ENCODE measurements at regions not wholly inside any gene's neighbourhood (a gene's known extent, or its start where the extent isn't known, plus 50 kb on each side); places are given as distances from the start of the nearest gene placed in this dataset.

- TF ChIP-seq CTCF (IDR thresholded peaks at IDR 0.05) (no peak), POLR2A (IDR thresholded peaks at IDR 0.05) (no peak)
- Histone ChIP-seq H3K9me3 (no peaks in the 10 kb centered on the region), H3K27ac (no peak overlapping the region), H3K27me3 (no peaks in the 10 kb centered on the region), H3K36me3 (no peaks in the 10 kb centered on the region), H3K4me1 (peaks cover 0 to 32% (median 18%) of the 10 kb centered on the region in 12 donors), H3K4me3 (no peak overlapping the region)
- ATAC-seq (no peak), DNase-seq (no peak)
- intact Hi-C loops (cut with DNase I) = loop anchor here in 2 of 10 donors (10.0 kb wide), 2 partner anchors 108 to 128 kb away; no protein-coding TSS in a partner anchor
- 63 to 82% (median 71%) methylated on average over 2 of the region's 2 CpGs for WGBS, 4 donors
Observed at GRCh38 chr5:74162524-74162923, 478.0 kb downstream of the ENC1 start.

GRCh38 chr5:74161170-74161569 is 479.4 kb downstream of the ENC1 start:
- DNase-seq = no peak
- no peaks in the 10 kb centered on the region for H3K27me3 ChIP-seq
- intact Hi-C loops (cut with DNase I) = loop anchor here in 2 of 10 donors (10.0 kb wide), 2 partner anchors 106 to 126 kb away; no protein-coding TSS in a partner anchor
- no peak for TF ChIP-seq CTCF (IDR thresholded peaks at IDR 0.05)
- no peak for TF ChIP-seq POLR2A (IDR thresholded peaks at IDR 0.05)
- ATAC-seq = no peak
- no peak overlapping the region for H3K4me3 ChIP-seq
- WGBS, 4 donors = 88 to 97% (median 92%) methylated on average over 1 of the region's 1 CpG
- H3K27ac ChIP-seq = no peak overlapping the region
- no peaks in the 10 kb centered on the region for H3K36me3 ChIP-seq
- peaks cover 0 to 31% (median 18%) of the 10 kb centered on the region in 12 donors for H3K4me1 ChIP-seq
- no peaks in the 10 kb centered on the region for H3K9me3 ChIP-seq

DNA sequence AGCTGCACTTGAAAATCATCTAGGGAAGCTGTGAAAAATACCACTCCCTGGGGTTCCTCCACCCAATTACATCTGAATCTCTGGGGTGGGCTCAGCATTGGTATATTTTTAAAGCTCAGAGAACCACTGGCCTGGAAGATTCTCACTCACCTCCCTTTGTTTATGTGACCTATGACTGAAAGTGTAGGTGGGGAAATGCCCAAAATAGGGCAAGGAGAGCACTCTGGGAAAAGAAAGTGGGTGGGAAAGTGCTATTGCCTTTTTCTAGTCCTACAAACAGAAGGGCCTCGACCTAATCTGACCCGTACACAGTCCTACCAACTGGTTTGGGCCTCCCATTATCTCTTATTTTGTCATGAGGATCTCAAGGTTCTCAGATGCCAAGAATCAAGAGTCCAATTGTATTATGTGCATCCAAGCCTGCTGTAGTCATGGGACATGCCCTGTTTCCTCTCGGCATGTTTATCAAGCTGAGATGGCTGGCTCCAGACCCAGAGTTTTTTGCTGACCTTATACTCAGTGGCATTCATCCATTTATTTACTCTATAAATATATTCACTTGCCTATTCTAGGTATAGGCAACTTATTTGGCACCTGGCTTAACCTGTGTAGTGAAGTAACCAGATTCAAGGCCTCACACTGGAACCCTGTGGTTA is 483.7 kb downstream of the ENC1 start:
- Histone ChIP-seq H3K4me3 (no peak overlapping the region), H3K27me3 (no peaks in the 10 kb centered on the region), H3K4me1 (peaks cover 0 to 3% (median 0%) of the 10 kb centered on the region in 12 donors), H3K9me3 (no peaks in the 10 kb centered on the region), H3K27ac (no peak overlapping the region), H3K36me3 (no peaks in the 10 kb centered on the region)
- no peak for ATAC-seq
- whole genome bisulfite sequencing, 4 donors = 59 to 84% (median 68%) methylated on average over 3 of the region's 3 CpGs
- TF ChIP-seq CTCF (IDR thresholded peaks at IDR 0.05) (no peak), POLR2A (IDR thresholded peaks at IDR 0.05) (no peak)
- DNase-seq = no peak
- intact Hi-C loops (cut with DNase I) = no loop called here

DNA sequence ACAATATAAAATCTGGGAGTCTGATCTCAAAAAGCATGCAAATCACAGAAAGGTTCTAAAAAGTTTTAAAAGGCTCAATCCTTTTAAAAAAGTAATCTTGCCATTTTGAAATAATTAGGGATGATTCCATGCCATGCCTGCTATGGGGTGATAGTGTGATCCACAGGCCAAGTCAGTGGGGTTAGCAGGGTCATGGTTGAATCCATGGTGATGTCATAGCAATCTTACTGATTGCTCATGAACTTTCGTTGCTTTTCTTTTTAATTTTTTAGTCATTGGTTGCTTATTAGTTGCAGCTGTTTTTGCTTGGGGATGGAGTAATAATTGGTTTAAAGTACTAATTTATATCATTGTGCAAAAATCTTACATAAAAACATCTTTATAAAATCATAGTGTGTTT is 485.0 kb downstream of the ENC1 start:
- Histone ChIP-seq H3K27ac (no peak overlapping the region), H3K9me3 (no peaks in the 10 kb centered on the region), H3K36me3 (no peaks in the 10 kb centered on the region), H3K27me3 (no peaks in the 10 kb centered on the region), H3K4me3 (no peak overlapping the region), H3K4me1 (peaks cover 0 to 3% (median 0%) of the 10 kb centered on the region in 12 donors)
- no peak for ATAC-seq
- intact Hi-C loops (cut with DNase I) = no loop called here
- DNase-seq = no peak
- WGBS, 4 donors = 81 to 88% (median 81%) methylated on average over 1 of the region's 1 CpG
- no peak for TF ChIP-seq POLR2A (IDR thresholded peaks at IDR 0.05)
- no peak for TF ChIP-seq CTCF (IDR thresholded peaks at IDR 0.05)
